Stimulated activated naive CD8-positive, alpha-beta T cell treated with anti-CD3 and anti-CD28 coated beads, Interleukin-15, Interleukin-2, amounts not matched to agents 100 U/mL and 50 U/mL, for 24 hours (primary cell): ENCODE measurements at regions not wholly inside any gene's neighbourhood (a gene's known extent, or its start where the extent isn't known, plus 50 kb on each side); places are given as distances from the start of the nearest gene placed in this dataset.

Experiments used
- ATAC-seq: fragments of 150-1000 bp; cut with Tn5 transposase; one replicate; pipeline ENCODE4 v1.10.0; 2021
- DNase-seq: peaks from one replicate; pipeline ENCODE4 v3.0.0; 2021

DNA sequence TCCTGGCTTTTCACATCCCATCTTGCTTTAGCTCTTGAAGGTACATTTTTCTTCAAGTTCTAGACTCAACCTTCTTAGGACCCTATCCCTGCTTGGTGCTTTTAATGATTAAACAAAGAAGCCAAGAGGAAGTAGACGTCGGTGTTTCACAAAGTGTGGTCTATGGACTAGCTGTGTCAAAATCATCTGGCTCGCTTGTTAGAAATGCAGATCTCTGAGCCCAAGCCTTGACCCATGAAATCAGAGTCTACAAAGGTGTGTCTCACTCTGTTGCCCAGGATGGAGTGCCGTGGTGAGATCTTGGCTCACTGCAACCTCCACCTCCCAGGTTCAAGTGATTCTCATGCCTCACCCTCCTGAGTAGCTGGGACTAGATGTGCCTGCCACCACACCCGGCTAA, 295.5 kb upstream of the KAZN start:
- ATAC-seq, result no peak

GRCh38 chr1:14304381-14304865, 294.1 kb upstream of the KAZN start:
- ATAC-seq (no peak), DNase-seq (no peak)

More for the DNA sequence above, 295.5 kb upstream of the KAZN start:
- DNase-seq, result no peak

- DNase-seq (no peak), ATAC-seq (no peak)
These were observed 290.0 kb upstream of the KAZN start for GRCh38 chr1:14308460-14308859.

DNA sequence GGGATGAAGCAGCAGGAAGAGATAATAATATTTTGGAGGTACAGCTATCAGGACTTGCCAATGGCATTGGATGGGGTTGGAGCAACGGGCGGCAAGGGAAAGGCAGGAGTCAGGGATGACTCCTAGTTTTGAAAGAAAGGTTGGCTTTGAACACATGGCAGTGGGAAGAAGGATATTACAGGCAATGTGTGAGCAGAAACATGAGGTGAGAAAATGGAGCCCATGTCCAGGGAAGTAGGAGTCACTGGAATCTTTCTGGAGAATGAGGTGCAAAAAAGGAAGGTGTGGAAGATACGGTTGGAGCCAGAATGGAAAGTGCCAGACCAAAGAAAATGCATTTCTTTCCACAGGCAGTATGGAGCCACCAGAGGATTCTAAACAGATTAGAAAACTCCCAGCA, 288.5 kb upstream of the KAZN start:
- DNase-seq, result no peak
- ATAC-seq, result no peak

DNA sequence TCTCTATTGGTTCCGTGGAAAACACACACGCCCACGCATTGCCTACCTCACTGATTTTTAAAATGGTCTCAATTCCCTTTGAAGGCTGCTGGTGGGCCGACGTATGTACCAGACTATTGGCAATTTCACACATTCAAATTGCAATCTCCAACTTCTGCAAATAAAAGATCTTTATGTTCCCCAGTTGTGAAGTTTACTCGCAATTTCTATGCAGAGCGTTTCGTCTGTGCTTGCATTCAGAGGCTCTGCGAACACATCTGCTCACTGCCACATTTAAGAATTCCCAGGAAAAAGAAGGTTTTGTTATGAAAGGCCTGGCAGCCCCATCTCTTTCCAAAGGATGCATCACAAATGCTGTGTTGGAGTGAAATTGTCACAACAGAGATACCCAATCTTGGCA, 288.0 kb upstream of the KAZN start:
- DNase-seq, result no peak
- ATAC-seq, result no peak

DNA sequence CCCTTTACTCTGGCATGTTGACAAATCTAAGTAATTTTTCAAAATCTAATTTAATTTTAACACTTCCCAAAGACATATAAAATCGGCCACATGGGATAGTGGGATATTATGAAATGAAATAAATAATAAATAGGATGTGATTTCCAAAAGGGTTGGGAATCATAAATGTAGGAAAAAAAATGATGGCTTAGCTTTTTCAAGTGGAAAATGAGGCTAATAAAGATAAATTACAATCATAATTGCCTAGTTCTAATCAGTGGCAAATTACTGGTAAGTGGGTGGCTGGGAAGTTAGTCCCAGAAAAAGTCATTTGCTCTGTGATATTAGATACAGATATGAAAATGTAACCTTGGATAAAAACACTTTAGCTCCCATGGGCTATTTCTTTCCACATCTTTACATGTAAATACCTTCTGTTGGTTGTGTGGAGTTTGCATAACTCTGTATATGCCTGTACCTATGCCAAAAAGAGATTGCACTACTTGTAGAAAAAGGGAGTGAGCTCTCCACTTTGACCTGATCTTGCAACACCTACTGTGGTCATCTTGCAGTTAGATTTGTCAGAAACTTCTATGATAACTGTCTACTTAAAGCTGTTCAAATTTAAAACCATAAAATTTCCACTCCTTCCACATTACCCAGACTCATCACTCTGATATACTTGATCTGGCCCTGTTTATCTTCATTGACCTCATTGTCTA, 284.6 kb upstream of the KAZN start:
- DNase-seq, result no peak
- ATAC-seq, result no peak

DNA sequence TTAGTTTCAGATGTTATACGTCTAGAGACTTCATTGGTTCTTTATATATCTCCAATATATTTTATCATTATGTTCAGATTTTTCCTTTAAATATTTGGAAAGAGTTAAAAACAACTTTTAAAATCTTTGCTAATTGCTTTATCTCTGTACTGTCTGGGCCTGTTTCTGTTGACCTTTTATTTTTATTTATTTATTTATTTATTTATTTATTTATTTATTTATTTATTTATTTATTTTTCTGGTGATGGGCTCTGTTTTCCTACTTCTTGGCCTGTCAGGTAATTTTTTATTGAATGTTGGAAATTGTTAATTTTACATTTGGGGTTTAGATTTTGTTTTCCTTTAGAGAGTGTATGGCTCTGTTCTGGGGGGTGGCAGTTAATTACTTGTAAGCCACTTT, 279.7 kb upstream of the KAZN start:
- ATAC-seq (no peak), DNase-seq (no peak)

- no peak for DNase-seq
These were observed 278.0 kb upstream of the KAZN start for GRCh38 chr1:14320518-14320917.

GRCh38 chr1:14320986-14321385, 277.5 kb upstream of the KAZN start:
- no peak for ATAC-seq
- DNase-seq, result no peak

More at GRCh38 chr1:14320518-14320917, 278.0 kb upstream of the KAZN start:
- no peak for ATAC-seq

GRCh38 chr1:14321422-14321821, 277.1 kb upstream of the KAZN start:
- DNase-seq (no peak), ATAC-seq (no peak)

GRCh38 chr1:14323568-14324247, 274.8 kb upstream of the KAZN start:
- no peak for DNase-seq
- no peak for ATAC-seq

DNA sequence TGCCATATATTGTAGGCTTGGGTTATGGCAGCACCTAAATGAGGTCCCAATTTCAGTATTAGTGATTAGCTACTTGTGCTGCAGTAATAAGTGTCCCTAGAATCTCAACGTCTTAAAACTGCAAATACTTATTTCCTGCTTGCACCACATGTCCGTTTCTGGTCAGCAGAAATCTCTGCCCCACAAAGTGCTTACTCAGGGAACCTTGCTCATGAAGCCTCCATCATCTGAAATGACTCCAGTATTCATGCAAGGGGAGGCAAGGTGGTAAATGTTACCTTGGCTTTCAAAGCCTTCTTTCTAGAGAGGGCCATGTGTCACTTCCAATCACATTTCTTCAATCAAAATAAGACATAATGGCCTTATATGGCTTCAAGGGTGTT, 274.2 kb upstream of the KAZN start:
- DNase-seq, result no peak
- no peak for ATAC-seq

DNA sequence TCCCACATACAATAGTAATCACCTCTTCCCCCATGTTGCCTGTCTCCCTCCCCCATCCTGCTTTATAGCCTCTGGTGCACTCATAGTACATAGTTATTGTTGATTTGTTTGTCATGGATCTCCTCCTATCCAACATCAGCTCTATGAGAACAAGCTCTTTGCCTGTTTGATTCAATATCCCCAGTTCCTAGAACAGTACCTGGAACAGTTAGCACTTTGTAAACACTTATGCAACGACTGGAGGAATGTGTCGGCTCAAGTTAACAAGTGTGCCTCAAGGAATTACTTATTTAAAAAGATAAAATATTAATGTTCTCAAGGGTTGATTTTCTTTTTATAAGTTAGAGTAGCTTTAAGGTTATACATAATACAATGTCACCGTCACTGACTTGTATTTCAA, 271.6 kb upstream of the KAZN start:
- no peak for ATAC-seq
- DNase-seq, result no peak

DNA sequence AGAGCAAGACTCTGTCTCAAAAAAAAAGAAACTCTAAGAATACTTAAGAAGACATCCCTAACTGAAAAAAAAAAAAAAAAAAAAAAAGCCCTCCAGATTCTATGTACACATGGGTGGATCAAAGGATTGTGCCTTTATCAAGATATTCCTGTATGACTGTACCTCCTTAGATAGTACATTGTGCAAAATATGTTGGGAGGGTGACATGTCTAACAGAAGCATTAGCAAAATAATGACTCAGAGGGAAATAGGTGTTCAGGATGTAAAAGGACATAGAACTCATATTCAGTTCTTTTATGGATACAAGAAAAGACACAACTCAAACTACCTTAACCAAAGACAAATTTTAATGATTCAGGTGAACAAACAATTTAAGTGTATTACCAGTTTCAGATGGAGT, 269.8 kb upstream of the KAZN start:
- ATAC-seq (no peak), DNase-seq (no peak)

DNA sequence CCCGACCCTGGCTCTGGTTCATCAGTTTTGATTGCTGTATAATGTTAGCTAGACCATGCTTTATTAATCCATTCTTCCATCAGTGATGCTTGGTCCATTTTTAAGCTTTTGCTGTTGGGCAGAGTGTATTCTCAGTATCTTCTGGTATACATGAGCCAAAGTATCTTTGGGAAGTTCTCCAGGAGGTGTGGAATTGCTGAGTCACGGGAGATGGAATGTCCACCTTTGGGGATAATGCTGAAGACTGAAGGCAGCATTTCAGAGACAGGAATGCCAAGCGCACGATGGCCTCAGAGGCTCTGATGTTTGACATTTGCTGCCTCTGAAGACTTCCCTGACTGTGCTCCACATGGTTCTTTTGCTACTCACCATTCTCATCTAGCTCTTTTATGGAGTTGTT, 266.3 kb upstream of the KAZN start:
- no peak for DNase-seq
- ATAC-seq, result no peak

- DNase-seq (no peak), ATAC-seq (no peak)
These were observed 263.9 kb upstream of the KAZN start for GRCh38 chr1:14334336-14335176.

DNA sequence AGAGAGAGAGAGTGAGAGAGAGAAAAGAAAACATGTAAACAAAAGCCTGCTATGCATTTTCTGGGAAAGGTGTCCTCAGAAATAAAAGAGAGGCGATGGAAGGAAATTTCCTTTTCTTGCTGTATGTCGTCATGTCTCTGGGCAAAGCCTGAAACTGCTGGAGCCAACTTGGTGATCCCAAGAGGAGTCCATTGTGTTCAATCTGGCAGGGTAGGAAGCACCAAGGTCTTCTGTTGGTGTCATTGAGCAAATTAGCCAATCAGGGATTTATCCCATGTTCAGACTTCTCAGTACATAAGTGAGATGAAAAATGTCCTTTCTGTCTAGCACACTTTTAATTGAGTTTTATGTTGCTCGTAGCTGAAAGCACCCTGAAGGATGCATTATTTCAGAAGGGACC, 260.0 kb upstream of the KAZN start:
- ATAC-seq, result no peak

GRCh38 chr1:14339288-14339687, 259.2 kb upstream of the KAZN start:
- ATAC-seq, result no peak
- DNase-seq, result no peak

More for the DNA sequence above, 260.0 kb upstream of the KAZN start:
- DNase-seq, result no peak

GRCh38 chr1:14340002-14340785, 258.3 kb upstream of the KAZN start:
- DNase-seq, result no peak
- ATAC-seq, result no peak

DNA sequence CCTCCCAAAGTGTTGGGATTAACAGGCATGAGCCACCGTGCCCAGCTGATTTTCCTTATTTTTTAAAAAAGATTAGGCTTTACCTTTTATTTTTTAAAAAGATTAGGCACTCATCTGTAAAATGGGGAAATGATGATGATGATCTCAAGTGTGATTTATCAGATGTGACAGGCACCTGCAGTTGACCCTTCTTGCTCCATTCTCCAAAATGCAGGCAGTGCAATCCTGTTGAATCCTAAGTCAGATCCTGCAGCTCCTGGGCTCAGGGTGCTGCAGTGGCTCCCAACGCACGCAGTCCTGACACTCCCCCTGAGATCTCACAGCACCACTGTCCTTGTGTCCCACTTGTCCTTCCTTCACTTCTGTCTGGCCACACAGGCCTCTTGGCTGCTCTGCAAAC, 257.3 kb upstream of the KAZN start:
- DNase-seq (no peak), ATAC-seq (no peak)

DNA sequence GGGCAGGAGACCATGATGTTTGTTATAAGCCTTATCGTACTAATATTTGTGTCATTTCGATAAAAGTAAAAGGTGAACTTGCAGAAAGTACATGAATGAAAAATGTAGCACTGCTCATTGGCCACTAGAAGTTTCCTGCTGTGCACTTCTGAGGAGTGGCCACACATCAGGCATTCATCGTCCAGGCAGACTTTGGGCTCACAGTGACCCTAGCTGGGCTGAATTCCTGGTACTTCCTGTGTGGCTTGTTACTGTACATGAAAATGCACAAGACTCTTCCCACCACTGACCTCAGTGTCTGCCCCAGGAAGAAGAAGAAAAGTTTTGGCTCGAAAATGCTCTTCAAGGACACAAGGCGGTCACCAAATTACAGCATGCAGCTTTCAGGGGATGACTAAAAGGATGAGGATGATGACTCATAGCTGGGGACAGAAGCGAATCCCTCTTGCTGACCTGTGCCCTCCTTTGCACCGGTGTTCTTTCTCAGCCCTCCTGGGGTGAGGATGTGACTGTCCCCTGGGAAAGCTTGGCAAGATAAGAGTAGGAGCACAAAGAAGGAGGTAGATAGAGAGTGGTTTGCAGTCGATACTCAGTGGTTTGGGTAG, 252.4 kb upstream of the KAZN start:
- no peak for DNase-seq

GRCh38 chr1:14347186-14347585, 251.3 kb upstream of the KAZN start:
- ATAC-seq (no peak), DNase-seq (no peak)

More for the DNA sequence above, 252.4 kb upstream of the KAZN start:
- no peak for ATAC-seq
